ENCODE measurements at regions not wholly inside any gene's neighbourhood (a gene's known extent, or its start where the extent isn't known, plus 50 kb on each side); places are given as distances from the start of the nearest gene placed in this dataset.

GRCh38 chr14:22185789-22186188 is 403.2 kb downstream of the DAD1 start:
- no peak for TF ChIP-seq CTCF (IDR thresholded peaks at IDR 0.05)

GRCh38 chr14:22185191-22185590 is 403.8 kb downstream of the DAD1 start:
- DNase-seq (no peak), ATAC-seq (no peak)
- no peak for TF ChIP-seq CTCF (IDR thresholded peaks at IDR 0.05)
- Histone ChIP-seq H3K4me3 (no peak overlapping the region), H3K9me3 (no peaks in the 10 kb centered on the region), H3K36me3 (no peaks in the 10 kb centered on the region), H3K4me1 (no peaks in the 10 kb centered on the region), H3K27ac (no peak overlapping the region), H3K27me3 (ENCODE audit: low read depth) (no peaks in the 10 kb centered on the region)
- intact Hi-C loops (cut with DNase I) = no loop called here

More at GRCh38 chr14:22185789-22186188, 403.2 kb downstream of the DAD1 start:
- Histone ChIP-seq H3K27me3 (ENCODE audit: low read depth) (no peaks in the 10 kb centered on the region), H3K36me3 (no peaks in the 10 kb centered on the region), H3K9me3 (no peaks in the 10 kb centered on the region), H3K4me1 (no peaks in the 10 kb centered on the region), H3K4me3 (no peak overlapping the region), H3K27ac (no peak overlapping the region)
- DNase-seq = no peak
- intact Hi-C loops (cut with DNase I) = no loop called here
- ATAC-seq = no peak

- Histone ChIP-seq H3K4me1 (no peaks in the 10 kb centered on the region), H3K4me3 (no peak overlapping the region), H3K27me3 (ENCODE audit: low read depth) (no peaks in the 10 kb centered on the region), H3K9me3 (no peaks in the 10 kb centered on the region), H3K36me3 (no peaks in the 10 kb centered on the region), H3K27ac (no peak overlapping the region)
- intact Hi-C loops (cut with DNase I) = no loop called here
- no peak for TF ChIP-seq CTCF (IDR thresholded peaks at IDR 0.05)
- ATAC-seq = no peak
- DNase-seq = no peak
These were observed 404.2 kb downstream of the DAD1 start for GRCh38 chr14:22184830-22185168.

- Histone ChIP-seq H3K4me1 (no peaks in the 10 kb centered on the region), H3K27me3 (ENCODE audit: low read depth) (no peaks in the 10 kb centered on the region), H3K27ac (no peak overlapping the region), H3K4me3 (no peak overlapping the region), H3K9me3 (no peaks in the 10 kb centered on the region), H3K36me3 (no peaks in the 10 kb centered on the region)
- DNase-seq (no peak), ATAC-seq (no peak)
- intact Hi-C loops (cut with DNase I) = no loop called here
- TF ChIP-seq CTCF (IDR thresholded peaks at IDR 0.05) = no peak
These were observed 404.7 kb downstream of the DAD1 start for GRCh38 chr14:22184157-22184829.

GRCh38 chr14:22180045-22180444 is 409.0 kb downstream of the DAD1 start:
- no peak for TF ChIP-seq CTCF (IDR thresholded peaks at IDR 0.05)
- intact Hi-C loops (cut with DNase I) = no loop called here
- no peak for DNase-seq
- H3K27me3 ChIP-seq (ENCODE audit: low read depth) = peaks cover 3% of the 10 kb centered on the region
- ATAC-seq = no peak
- no peak overlapping the region for H3K4me3 ChIP-seq
- H3K27ac ChIP-seq = no peak overlapping the region
- H3K4me1 ChIP-seq = no peaks in the 10 kb centered on the region
- H3K9me3 ChIP-seq = no peaks in the 10 kb centered on the region
- no peaks in the 10 kb centered on the region for H3K36me3 ChIP-seq
